Urinary bladder (tissue), 3 donors: ENCODE measurements at regions not wholly inside any gene's neighbourhood (a gene's known extent, or its start where the extent isn't known, plus 50 kb on each side); places are given as distances from the start of the nearest gene placed in this dataset.
"Not testable (repeated sequence)": the region's sequence is repeated elsewhere in the genome, so short reads cannot be mapped to it uniquely, and the experiment has no call there.

Source experiments
- DNase-seq: peaks from one replicate; pipeline ENCODE4 v3.0.0-alpha.2; 2015; ENCODE audit errors: extremely low spot score
- H3K27ac ChIP-seq: one replicate; pipeline ENCODE4 v1.5.1; 2013; ENCODE audit warnings: low read depth, mild to moderate bottlenecking, moderate library complexity
- H3K36me3 ChIP-seq: one replicate; pipeline ENCODE4 v1.6.1; 2013; ENCODE audit warnings: mild to moderate bottlenecking, moderate library complexity; ENCODE audit not compliant: insufficient read depth
- H3K4me1 ChIP-seq: one replicate; pipeline ENCODE4 v1.6.1; 2013; ENCODE audit warnings: mild to moderate bottlenecking, moderate library complexity; ENCODE audit not compliant: insufficient read depth
- H3K4me3 ChIP-seq: one replicate; pipeline ENCODE4 v1.5.1; 2013; ENCODE audit warnings: low read depth, low read length
- WGBS: extraction: QIAGEN DNeasy Blood & Tissue Kit; methylation state at CpG from one replicate; pipeline ENCODE4 v1.1.7; 2013; 5-methylcytosine and 5-hydroxymethylcytosine counted together
- donor health status: healthy with polysubstance abuse.
- donor health status: healthy.

DNA sequence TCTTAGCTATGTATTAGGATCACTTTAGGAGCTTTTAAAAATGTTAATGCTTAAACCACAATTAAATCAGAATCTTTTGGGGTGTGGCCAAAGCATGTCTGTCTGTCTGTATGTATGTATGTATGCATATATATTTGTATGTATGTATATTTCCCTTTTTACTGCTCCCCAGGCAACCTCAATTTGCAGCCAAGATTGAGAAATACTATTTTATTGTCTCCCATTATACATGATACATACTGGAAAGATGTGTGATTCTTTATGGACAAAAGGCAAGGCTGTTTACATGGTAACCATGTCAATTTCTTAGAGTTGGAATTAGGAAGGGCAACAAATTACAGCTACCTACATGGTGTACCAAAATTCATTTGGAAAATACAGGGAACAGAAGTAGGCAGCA is 783.6 kb downstream of the ETS1 start:
- H3K27ac ChIP-seq: no peak overlapping the region
- H3K36me3 ChIP-seq: no peaks in the 10 kb centered on the region
- no peak for DNase-seq
- no peaks in the 10 kb centered on the region for H3K4me1 ChIP-seq
- no peak overlapping the region for H3K4me3 ChIP-seq

DNA sequence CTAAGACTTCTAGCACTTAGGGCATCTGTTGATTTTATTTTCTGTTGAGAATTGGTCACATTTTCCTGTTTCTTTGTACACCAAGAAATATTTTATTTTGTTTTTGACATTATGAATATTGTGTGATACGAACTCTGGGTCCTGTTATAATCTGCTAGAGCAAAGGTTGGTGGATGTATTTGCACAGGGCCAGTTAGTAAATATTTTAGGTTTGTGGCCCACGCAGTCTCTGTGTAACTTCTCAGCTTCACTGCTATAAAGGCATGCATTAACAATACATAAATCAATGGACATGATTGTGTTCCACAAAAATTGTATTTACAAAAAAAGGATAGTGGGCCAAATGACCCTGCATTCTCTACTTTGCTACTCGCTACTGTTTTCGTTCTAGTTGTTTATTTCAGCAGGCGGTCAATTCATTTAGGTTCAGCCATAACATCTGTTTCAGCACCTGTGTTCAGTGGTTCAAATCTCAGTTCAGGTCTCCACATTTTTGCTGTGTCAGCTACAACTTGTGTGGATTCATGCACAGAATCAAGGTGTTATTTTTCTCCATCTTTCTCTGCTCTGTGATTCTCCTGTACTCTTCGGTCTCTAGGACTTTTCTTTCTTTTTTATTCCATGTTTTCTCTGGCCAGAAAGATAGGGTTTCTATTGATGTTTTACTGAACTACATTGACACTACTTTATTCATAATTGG is 786.2 kb downstream of the ETS1 start:
- WGBS: 82% methylated on average over 6 of the region's 6 CpGs
- Histone ChIP-seq H3K27ac (no peak overlapping the region), H3K36me3 (no peaks in the 10 kb centered on the region), H3K4me3 (no peak overlapping the region), H3K4me1 (no peaks in the 10 kb centered on the region)
- no peak for DNase-seq

DNA sequence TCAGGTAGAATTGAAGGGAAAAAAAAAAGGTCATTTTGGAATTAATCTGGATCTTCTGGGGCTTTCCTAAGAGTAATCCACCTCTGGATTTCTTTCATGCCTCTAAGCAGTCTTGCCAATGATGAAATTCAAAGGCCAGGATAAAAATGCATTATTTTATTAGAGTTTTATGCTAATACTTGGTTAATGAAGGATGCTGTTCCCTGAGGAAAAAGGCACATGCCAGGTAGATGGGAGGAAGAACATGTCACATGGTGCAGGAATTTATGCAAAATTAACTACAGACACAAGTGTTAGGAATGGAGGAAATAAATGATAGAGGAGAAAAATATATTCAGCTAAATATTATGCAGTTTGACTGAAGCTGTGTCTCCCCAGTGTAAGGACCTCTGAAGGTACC is 792.0 kb downstream of the ETS1 start:
- Histone ChIP-seq H3K27ac (no peak overlapping the region), H3K4me1 (no peaks in the 10 kb centered on the region), H3K4me3 (no peak overlapping the region), H3K36me3 (no peaks in the 10 kb centered on the region)
- no peak for DNase-seq

DNA sequence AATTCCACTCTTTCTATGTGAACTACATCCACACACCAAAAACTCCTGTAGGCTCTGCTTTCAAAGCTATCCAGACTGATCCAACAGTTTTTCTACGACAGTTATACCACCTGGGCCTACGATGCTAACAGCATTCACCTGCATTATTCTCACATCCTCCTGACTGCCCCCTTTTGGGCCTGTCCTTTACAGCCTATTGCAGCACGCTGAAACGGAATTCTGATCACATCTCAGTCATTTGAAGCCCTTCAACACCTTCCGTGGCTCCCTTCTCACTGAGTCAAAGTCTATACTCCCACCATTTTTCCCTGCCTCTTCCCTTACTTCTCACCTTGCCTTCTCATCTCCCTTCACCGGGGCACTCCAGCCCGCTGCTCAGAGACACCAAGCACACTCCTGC is 791.3 kb upstream of the KIRREL3 start:
- Histone ChIP-seq H3K27ac (no peak overlapping the region), H3K4me1 (no peaks in the 10 kb centered on the region), H3K4me3 (no peak overlapping the region), H3K36me3 (no peaks in the 10 kb centered on the region)
- no peak for DNase-seq
- 90% methylated on average over 7 of the region's 7 CpGs for WGBS

DNA sequence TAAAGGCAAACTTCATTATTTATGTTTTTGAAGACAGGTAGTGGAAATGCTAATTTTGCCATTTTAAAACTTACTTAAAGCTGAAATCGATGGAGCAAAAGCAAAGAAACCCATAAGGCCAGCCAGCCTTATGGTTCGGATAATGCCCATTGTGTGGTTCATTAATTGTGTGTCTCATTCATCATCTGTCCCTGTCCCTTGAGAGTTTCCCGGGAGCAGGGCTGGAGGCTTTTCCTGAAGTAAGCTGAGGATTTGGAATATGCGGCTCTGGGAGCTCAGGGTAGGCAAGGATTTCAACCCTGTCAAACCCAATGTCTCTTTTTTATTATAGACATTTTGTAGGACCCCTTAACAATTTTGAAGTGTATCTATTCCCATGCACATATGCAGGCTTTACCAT is 790.0 kb upstream of the KIRREL3 start:
- H3K4me1 ChIP-seq: no peaks in the 10 kb centered on the region
- 85% methylated on average over 4 of the region's 4 CpGs for WGBS
- no peaks in the 10 kb centered on the region for H3K36me3 ChIP-seq
- DNase-seq: no peak
- H3K4me3 ChIP-seq: no peak overlapping the region
- no peak overlapping the region for H3K27ac ChIP-seq

DNA sequence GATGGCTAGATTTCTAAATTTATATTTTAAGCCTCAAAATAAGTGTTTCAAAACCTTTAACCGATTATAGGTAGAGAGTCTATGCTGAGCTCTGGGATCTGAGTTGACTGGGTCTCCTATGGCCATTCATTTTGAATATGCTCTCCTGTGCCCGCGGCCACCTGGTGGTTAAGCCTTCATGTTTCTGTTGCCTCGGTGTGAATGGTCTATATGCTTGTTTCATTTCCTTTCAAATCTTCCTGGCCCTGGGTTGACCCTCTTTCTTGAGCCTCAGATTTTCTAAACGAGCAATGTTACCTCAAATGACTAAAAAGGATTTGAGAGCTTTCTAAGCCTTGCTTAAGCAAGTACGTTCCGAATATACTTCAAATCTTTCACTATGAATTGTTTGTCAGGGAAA is 789.4 kb upstream of the KIRREL3 start:
- WGBS: 59% methylated on average over 7 of the region's 7 CpGs

DNA sequence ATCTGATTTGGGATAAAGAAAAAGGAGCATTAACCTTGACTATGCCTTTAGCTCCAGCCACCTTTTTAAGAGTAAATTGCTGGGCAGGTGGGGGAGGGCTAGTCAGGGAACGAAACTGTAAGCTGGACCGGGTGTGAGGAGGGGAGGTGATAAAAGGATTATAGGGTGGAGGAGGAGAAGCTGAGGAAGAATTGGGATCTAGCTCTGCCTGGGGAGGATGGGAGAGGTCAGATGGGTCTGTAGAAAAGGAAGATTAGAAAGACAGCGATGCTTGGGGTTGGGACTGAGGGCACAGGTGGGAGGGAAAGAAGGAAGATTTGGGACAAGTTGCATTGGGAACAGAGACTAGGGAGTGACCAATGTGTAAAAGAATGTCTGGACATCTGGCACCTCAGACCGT is 772.4 kb upstream of the KIRREL3 start:
- not testable (repeated sequence) for H3K4me1 ChIP-seq, H3K27ac ChIP-seq, DNase-seq, H3K4me3 ChIP-seq, H3K36me3 ChIP-seq
- WGBS: 65% methylated on average over 4 of the region's 4 CpGs

More for the DNA sequence above, 789.4 kb upstream of the KIRREL3 start:
- Histone ChIP-seq H3K4me1 (no peaks in the 10 kb centered on the region), H3K27ac (no peak overlapping the region), H3K36me3 (no peaks in the 10 kb centered on the region), H3K4me3 (no peak overlapping the region)
- DNase-seq: no peak

DNA sequence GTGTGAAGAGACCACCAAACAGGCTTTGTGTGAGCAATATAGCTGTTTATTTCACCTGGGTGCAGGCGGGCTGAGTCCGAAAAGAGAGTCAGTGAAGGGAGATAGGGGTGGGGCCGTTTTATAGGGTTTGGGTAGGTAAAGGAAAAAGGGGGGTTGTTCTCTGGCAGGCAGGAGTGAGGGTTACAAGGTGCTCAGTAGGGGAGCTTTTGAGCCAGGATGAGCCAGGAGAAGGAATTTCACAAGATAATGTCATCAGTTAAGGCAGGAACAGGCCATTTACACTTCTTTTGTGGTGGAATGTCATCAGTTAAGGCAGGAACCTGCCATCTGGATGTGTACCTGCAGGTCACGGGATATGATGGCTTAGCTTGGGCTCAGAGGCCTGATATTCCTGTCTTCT is 768.4 kb upstream of the KIRREL3 start:
- H3K27ac ChIP-seq, H3K4me3 ChIP-seq, H3K4me1 ChIP-seq, DNase-seq, H3K36me3 ChIP-seq: not testable (repeated sequence)
- WGBS: 66% methylated on average over 4 of the region's 4 CpGs

DNA sequence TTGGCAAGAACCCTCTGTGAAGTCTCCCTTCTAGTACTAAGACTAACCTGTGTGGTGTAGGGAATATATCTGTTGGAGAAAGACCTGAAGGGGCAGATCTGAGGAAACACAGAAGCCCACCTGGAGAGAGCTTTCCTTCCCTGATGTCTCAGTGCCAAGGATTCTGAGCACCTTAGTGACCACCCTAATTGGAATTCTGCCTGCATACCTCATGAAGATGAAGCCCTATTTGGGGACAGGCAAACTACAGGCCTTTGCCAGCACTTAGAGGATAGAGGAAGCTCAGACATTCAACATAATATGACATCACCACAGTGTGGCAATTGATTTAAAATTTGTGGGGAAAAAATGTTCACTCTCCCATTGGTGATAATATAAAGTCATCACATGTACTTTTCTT is 766.2 kb upstream of the KIRREL3 start:
- H3K4me3 ChIP-seq: no peak overlapping the region
- H3K36me3 ChIP-seq: no peaks in the 10 kb centered on the region
- no peak overlapping the region for H3K27ac ChIP-seq

DNA sequence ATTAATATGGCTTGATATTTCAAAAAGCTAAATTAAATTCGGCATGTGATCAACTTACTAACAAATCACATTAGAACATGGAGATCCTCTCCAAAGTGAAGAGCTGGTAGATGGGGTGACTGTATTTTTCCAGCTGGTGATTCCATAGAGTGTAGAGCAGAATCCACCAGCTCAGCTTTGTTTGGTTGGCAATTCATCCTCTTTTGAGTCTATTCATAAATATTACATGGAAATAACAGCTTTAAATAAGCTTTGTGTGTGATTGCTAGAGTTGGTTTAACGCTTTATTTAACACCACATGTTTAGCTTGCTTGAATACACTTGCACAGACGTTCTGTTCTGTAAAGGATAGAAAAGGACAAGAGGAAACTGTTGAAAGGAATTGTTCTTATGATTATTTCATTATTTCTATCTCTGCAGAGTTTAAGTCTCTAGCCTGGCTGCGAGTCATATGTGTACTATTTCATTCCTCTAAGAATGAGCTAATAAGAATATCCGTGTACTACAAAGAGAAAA is 738.3 kb upstream of the KIRREL3 start:
- WGBS: 77% methylated on average over 5 of the region's 5 CpGs
- Histone ChIP-seq H3K4me3 (no peak overlapping the region), H3K27ac (no peak overlapping the region), H3K4me1 (no peaks in the 10 kb centered on the region), H3K36me3 (no peaks in the 10 kb centered on the region)
- no peak for DNase-seq

More for the DNA sequence above, 766.2 kb upstream of the KIRREL3 start:
- no peak for DNase-seq
- H3K4me1 ChIP-seq: no peaks in the 10 kb centered on the region

DNA sequence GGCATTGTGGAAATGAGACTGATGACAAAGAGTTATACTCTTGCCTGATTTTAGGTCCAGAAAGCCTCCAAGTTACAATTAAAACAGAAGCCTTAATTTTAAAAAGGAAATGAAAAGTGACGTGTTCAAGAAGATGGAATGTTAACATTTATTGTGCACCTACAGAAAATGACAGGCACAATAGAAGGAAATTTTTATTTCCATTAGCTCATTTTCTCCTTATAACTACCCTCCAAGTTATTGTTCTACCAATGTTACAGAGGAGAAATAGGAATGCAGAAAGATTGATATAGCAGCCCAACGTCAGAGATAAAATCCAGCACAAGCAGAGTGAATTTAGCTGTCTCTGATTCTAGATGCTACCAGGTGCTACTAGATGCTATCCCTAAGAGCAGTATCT is 736.9 kb upstream of the KIRREL3 start:
- 58% methylated on average over 2 of the region's 2 CpGs for WGBS
- H3K4me3 ChIP-seq: no peak overlapping the region
- H3K4me1 ChIP-seq: no peaks in the 10 kb centered on the region
- no peak overlapping the region for H3K27ac ChIP-seq
- DNase-seq: no peak
- no peaks in the 10 kb centered on the region for H3K36me3 ChIP-seq

DNA sequence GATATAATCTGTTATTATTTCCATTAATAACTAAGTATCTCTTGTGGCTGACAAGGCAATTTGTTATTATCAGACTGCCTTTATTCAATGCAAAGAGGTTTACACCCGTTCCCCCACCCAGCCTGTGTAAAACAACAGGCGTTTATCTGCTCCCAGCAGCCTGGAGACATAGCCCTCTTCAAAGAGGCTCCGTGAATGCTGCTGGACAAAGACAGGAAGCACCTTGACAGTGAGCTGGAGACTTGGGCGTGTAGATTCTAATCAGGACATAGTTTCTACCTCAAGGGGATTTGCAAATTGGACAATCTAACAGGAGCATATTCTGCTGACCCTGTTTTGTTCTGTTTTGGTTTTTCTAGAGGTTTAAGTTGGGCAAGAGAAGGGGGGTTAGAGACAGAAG is 733.0 kb upstream of the KIRREL3 start:
- no peaks in the 10 kb centered on the region for H3K4me1 ChIP-seq
- DNase-seq: no peak
- 25% methylated on average over 4 of the region's 4 CpGs for WGBS
- H3K36me3 ChIP-seq: no peaks in the 10 kb centered on the region
- no peak overlapping the region for H3K27ac ChIP-seq
- H3K4me3 ChIP-seq: no peak overlapping the region

DNA sequence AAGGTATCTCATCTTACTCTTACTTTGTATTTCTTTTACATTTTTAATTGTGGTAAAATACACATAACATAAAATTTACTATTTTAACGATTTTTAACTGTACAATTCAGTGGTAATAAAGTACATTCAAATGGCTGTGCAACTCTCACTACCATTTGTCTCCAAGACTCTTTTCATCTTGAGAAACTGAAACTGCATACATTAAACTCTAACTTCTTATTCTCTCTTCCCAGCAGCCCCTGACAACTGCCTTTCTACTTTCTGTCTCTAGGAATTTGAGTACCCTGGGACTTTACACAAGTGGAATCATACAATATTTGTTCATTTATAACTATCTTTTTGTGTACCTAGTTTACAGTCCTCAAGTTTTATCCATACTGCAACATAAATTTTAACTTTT is 725.8 kb upstream of the KIRREL3 start:
- 56% methylated on average over 1 of the region's 1 CpG for WGBS
- H3K4me3 ChIP-seq: no peak overlapping the region
- no peaks in the 10 kb centered on the region for H3K4me1 ChIP-seq
- no peak for DNase-seq
- no peak overlapping the region for H3K27ac ChIP-seq
- no peaks in the 10 kb centered on the region for H3K36me3 ChIP-seq

DNA sequence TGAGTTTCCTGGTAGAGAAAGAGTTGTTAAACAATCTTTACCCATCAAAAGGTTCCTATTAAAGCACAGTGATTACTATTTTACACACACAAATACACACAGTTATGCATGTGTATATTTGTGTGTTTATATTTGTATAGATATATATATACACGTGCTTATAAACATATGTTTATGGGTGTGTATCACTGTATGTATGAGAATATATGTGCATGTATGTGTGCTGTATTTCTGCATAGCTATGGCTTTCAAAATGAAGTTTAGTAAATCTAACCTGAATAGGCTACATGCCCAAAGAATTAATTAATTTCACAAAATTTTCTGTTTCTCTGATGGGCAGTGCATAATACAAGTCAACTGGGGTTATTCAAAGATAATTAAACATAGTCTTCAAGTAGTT is 723.1 kb upstream of the KIRREL3 start:
- Histone ChIP-seq H3K36me3 (no peaks in the 10 kb centered on the region), H3K4me3 (no peak overlapping the region), H3K4me1 (no peaks in the 10 kb centered on the region), H3K27ac (no peak overlapping the region)
- WGBS: 52% methylated on average over 1 of the region's 1 CpG
- no peak for DNase-seq

DNA sequence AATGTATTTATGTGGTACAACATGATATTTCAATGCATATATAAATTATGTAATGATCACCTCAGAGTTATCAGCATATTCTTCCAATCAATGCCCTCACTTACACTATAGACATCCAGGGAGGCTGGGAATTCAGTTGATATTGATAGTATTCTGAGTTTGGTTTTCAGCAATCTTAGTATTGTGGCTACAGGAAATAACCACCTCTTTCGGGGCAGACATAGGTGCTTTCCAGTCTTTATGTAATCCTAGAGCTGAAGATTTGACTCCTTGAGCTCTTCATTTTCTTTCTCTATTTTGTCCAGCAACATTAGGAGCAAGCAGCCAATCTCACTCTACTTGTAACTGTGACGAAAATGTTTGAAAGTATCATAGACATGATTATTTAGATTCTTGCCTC is 712.7 kb upstream of the KIRREL3 start:
- H3K27ac ChIP-seq: no peak overlapping the region
- H3K4me1 ChIP-seq: no peaks in the 10 kb centered on the region
- 92% methylated on average over 2 of the region's 2 CpGs for WGBS
- no peak overlapping the region for H3K4me3 ChIP-seq
- H3K36me3 ChIP-seq: no peaks in the 10 kb centered on the region
- no peak for DNase-seq
